SH-SY5Y (cell line): ENCODE measurements at regions not wholly inside any gene's neighbourhood (a gene's known extent, or its start where the extent isn't known, plus 50 kb on each side); places are given as distances from the start of the nearest gene placed in this dataset.

ENCODE experiments used
- GATA2 ChIP-seq: IDR thresholded peaks from 2 replicates; pipeline ENCODE4 v1.6.1; 2011; ENCODE audit warnings: mild to moderate bottlenecking, low read depth, low read length
- GATA3 ChIP-seq: IDR thresholded peaks from 2 replicates; pipeline ENCODE4 v1.6.1; 2011; ENCODE audit warnings: low read depth, mild to moderate bottlenecking, low read length, moderate library complexity

GRCh38 chr4:149972407-149972806 lies 105.8 kb upstream of the DCLK2 start:
- no peak for TF ChIP-seq GATA2
- TF ChIP-seq GATA3 = no peak
